Superior temporal gyrus (tissue), 1 donor: ENCODE measurements at regions not wholly inside any gene's neighbourhood (a gene's known extent, or its start where the extent isn't known, plus 50 kb on each side); places are given as distances from the start of the nearest gene placed in this dataset.
"Not testable (repeated sequence)": the region's sequence is repeated elsewhere in the genome, so short reads cannot be mapped to it uniquely, and the experiment has no call there.

Experiments
- DNase-seq: peaks from one replicate; pipeline ENCODE4 v3.0.0-alpha.2; 2016; ENCODE audit errors: extremely low spot score

DNA sequence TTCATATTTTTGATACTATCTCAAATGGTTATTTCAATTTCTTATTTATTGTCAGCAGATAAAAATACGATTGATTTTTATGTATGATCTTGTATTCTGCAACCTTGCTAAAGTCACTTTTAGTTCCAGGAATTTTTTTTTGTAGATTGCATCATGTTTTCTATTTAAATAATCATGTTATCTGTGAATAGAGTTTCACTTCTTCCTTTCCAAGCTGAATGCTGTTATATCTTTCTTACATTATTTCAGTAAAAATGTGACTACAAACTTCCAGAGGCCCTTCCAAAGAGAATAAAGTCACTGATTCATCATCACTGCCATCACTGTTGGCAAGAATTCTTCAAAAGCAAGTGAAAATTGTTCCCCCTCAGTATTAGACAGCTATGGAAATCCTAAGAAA lies 104.7 kb upstream of the RAP1B start:
- no peak for DNase-seq

DNA sequence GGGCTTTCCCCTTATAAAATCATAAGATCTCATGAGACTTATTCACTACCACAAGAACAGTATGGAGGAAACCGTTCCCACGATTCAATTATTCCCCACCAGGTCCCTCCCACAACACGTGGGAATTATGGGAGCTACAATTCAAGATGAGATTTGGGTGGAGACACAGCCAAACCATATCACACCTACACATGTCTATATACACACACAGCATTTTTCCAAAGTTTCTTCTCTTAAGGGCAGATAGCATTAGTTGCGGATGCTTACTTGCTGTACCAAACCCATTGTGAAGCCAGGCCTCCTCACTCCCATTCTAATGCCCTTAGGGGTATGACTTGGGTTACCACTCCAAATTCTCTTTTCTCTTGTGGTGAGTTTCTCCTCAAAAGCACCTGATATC lies 104.1 kb upstream of the RAP1B start:
- no peak for DNase-seq

DNA sequence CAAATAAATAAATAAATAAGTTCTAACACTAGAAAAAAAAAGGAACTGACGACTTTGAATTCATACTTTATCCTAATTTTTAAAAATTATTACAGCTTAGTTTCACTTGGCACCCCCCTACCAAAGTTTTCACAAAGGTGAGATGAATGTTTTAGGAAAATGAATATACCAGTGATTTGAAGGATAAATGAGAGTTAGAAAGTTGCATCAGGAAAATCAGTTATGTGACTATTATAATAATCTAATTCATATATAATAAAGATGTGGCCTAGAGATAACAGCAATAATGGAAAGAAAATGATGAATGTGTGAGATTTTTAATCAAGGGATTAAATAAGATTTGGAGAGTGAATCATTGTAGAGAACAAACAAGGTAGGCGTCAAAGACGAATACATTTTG lies 103.0 kb upstream of the RAP1B start:
- no peak for DNase-seq

DNA sequence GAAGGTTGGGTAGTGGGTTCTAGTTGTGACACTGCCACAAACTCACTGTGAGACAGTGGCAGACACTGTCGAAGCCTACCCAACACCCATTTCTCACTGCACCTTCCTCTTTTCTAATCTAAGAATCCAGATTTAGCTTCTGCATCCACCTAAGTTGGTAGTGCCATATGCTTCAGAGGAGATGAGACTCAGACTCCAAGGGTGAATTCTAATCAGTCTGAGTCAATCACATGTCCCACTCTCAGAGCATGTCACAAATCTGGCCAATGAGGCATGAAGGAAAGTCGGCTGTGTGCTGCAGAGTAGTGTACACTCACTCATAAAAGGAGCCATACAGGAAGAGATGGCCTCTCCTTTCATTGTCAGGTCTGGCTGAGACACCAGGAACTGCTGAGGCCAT lies 102.1 kb upstream of the RAP1B start:
- no peak for DNase-seq

DNA sequence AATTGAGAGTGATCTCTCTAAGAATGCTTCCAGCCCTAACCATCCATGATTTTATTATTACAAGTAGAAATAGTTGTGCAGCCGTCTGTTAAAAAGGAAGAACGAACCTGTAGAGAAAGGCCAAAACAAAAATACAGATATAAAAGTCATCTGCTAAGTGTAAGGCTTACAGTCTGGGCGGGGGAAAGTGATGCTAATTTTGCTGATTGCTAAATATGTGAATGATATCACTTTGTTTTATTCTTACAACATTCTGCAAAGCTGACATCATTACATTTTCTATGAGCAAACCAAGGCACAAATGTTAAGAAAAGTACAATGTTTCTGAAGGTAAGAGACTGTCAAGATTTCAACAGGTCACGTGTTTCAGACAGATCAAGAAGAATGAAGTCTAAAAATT lies 101.5 kb upstream of the RAP1B start:
- no peak for DNase-seq

DNA sequence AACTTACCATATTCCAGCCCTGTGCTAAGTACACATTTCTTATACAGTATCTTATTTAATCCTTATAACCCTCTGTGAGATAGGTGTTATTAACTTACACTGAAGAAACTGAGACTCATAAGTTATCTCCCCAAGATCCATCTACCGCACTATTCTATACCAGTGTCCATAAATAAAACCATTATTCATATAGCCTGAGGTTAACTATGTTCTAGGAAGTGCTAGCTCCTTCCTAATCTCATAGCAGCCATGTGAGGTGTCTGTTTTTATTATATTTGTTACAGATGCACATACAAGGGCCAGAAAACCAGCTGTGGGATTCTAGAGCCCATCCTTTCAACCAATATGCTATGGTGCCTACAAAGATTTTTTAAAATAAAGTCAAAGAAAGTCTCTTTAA lies 100.3 kb upstream of the RAP1B start:
- no peak for DNase-seq

DNA sequence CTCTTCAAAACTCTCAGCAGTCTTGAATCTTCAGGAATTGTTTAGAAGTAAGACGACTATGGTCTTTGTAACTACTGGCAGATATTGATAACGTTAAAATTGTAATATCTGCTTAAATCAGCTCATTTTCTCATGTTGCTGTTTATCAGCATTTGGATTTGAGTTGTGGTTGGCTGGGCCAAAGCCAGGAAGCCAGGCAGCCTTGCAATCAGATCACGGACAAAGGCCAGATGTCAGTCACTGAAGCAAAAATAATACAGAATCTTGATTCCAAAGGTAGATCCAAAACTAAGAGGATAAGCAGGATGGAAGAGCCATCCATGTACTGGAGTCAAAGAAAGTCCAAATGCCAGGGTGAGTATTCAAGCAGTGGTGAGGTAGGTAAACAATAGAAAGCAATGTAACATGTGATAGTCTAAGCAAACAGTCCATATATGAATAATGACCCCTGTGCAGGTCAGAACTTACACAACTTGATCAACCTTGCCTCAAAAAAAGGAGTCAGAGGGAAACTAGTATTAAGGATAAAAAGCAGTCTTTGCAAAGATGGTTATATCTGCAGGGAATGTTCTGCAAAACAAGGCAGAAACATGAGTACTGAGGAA lies 95.8 kb upstream of the RAP1B start:
- no peak for DNase-seq

- DNase-seq = no peak
Observed at GRCh38 chr12:68515793-68516192, 94.9 kb upstream of the RAP1B start.

DNA sequence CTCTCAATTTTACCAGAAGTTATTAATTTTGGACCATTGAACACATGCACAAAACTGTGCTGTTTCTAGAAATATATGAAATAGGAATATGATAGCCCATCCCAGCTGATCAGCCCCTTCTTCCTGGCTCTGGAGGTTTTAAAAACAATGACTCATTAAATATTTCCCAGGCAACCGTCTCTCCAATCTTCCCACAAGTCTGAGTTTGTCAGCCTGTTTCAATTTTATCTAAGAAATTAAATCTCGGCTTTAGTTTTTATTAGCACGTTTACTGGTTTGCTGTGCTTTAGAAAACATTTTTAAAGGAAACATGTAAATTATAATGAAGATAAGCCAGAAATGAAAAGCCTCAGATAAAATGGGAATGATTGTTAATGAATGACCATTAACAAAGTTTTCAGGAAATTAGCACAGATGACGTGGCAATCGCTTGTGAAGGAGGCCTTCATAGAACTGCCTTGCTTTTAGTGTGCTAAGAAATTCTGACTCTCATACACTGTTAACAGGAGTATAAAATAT lies 89.3 kb upstream of the RAP1B start:
- no peak for DNase-seq

GRCh38 chr12:68521848-68522502 lies 88.7 kb upstream of the RAP1B start:
- no peak for DNase-seq

GRCh38 chr12:68529466-68529865 lies 81.2 kb upstream of the RAP1B start:
- DNase-seq = no peak

GRCh38 chr12:68529869-68530268 lies 80.8 kb upstream of the RAP1B start:
- no peak for DNase-seq

- DNase-seq = no peak
Observed at GRCh38 chr12:68530299-68530698, 80.4 kb upstream of the RAP1B start.

DNA sequence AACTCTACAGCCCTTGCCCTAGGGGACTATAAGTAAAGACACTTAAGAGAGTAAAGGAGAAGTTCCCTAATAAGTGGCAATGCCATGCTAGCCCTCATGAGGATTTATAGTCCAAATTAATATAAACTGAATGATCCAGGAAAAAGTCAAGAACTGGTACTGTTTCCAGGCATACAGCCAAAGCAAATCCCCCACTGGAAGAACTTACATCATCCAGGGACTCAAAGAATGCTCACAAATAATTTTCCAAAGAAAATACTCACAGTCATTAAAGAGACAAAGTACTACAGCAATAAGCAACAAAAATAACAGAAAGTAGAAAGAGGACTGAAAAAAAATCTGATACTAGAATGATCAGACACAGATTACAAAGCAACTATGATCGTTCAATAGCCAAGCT lies 79.7 kb upstream of the RAP1B start:
- no peak for DNase-seq

DNA sequence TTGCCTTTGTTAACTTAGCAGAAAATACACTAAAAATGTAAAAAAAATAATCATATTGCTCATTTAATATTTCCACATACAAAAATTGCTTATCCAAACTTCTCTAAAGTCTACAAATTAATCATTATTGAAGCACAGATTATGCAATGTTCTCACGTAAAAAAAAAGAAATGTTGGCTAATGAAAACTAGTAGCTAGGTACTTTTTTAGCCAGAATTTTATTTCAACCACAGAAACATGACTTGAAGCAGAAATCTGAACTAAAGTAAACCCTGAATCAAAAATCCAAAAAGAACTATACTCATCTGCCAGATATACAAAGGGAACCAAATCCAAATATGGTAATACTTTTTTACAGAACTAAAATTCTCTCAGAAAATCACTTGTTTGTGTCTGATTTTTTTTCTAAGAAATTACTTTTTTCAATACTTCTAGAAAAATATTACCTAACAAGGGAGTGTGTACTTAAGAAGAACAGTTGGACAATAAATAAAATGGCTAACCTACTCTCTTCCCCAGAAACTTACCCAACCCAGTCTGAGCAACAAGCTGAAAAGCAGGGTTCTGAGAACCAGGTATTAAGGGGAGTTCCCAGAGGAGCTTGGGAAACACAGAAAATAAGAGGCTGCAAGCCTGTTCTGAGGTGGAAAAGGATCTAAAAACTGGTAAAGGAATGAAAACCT lies 78.4 kb upstream of the RAP1B start:
- no peak for DNase-seq

DNA sequence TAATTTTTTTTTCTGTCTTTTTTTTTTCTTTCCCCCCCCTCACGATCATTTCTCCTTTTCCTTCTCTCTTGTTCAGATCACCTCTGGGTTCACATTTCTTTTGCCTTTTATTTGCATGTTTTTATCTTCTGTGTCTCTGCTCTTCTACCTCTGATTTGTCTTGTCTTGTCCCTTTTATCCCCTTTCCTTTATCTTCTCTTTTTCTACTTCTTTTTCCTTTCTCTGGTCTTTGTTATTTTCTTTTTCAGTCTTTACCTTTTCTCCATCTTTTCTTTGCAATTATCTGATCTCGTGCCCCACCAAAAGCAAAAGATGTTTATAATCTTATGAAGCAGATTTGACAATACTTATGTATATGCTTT lies 77.8 kb upstream of the RAP1B start:
- DNase-seq = no peak

DNA sequence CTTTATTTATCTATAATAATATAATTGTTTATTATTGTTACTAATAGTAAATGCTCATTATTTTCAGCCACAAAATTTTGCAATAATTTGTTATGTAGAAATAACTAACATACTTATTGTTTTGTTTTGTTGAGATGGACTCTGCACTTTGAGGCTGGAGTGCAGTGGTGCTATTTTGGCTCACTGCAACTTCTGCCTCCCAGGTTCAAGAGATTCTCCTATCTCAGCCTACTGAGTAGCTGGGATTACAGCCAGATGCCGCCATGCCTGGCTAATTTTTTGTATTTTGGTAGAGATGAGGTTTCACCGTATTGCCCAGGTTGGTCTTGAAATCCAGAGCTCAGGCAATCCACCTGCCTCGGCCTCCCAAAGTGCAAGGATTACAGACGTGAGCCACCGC lies 76.6 kb upstream of the RAP1B start:
- DNase-seq = no peak

- DNase-seq = no peak
Observed at GRCh38 chr12:68536885-68537485, 73.7 kb upstream of the RAP1B start.

GRCh38 chr12:68537571-68537970 lies 73.1 kb upstream of the RAP1B start:
- no peak for DNase-seq

DNA sequence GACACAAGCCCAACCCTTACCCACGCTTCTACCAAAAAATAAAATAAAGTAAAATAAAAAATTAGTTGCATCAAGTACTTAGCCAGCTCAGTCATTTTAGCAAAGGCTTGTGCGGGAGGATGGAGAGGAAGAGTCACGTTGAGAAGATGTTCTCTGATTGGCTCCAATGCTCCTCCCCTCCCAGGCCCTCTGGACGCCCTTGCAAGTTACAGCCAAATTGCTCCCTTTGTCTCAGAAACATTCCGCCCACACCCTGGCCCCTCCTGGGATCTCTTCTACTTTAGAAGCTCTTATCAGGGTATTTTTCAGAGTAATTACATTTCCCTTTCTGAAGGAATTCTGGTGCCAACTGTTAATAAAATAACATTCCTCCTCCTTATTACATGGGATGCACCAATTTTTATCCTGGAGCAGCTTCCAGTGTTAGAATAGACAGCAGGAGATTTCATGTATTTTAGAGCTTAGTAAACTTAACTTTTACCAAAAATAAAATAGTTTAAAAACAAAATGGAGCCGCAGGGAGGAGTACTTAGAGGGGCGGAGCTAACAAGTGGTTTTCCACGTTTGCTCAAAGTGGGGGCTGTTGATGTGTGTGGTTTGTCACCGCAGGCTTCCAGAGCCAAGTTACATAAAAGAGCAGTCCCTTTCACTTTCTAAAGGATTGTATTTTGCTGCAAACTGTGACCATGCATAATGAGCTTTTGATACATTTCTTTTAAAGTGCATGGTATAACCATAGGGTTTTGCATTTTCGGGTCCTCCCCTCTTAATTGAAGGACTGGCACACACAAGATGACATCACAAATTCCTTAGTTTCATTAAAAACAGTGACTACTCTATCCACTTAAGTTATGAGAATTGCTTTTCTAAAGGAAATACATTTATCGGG lies 71.7 kb upstream of the RAP1B start:
- DNase-seq = no peak

DNA sequence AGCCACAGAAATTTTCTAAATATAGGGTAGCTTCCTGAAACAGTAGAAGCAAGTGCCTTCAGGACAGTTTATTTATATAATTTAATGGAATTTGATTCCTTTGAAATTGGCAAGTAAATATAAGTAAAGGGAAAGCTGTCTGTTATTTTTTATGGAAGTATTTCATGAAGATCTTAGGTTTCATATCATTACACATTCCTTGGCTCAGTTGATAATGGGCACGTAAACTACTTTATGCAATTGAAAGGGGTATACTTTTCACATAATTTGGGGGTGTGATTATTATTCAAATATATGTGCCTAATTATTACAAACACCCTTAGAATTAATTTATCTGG lies 71.1 kb upstream of the RAP1B start:
- DNase-seq = no peak

GRCh38 chr12:68540768-68541167 lies 69.9 kb upstream of the RAP1B start:
- DNase-seq = not testable (repeated sequence)
